HAP-1 (cell line): ENCODE measurements at regions not wholly inside any gene's neighbourhood (a gene's known extent, or its start where the extent isn't known, plus 50 kb on each side); places are given as distances from the start of the nearest gene placed in this dataset.
"Not testable (repeated sequence)": the region's sequence is repeated elsewhere in the genome, so short reads cannot be mapped to it uniquely, and the experiment has no call there.

Experiments used
- DNase-seq, 2 experiments: peaks; one replicate each; pipeline ENCODE4 v3.0.0-alpha.2; 2016 to 2020; ENCODE audit warnings: low spot score in 2 of 2
- H3K27me3 ChIP-seq: fragments of 250-450 bp; sonication (Bioruptor Pico); 2 replicates; pipeline ENCODE4 v1.5.1; 2020; ENCODE audit warnings: low read depth, mild to moderate bottlenecking, moderate library complexity
- H3K36me3 ChIP-seq: fragments of 250-450 bp; sonication (Bioruptor Pico); replicated peaks from 2 replicates; pipeline ENCODE4 v1.5.1; 2020; ENCODE audit warnings: mild to moderate bottlenecking
- H3K4me1 ChIP-seq: fragments of 250-450 bp; sonication (Bioruptor Pico); 2 replicates; pipeline ENCODE4 v1.5.1; 2020; ENCODE audit warnings: mild to moderate bottlenecking
- H3K4me3 ChIP-seq: fragments of 250-450 bp; sonication (Bioruptor Pico); 2 replicates; pipeline ENCODE4 v1.5.1; 2020; ENCODE audit warnings: mild to moderate bottlenecking, moderate library complexity
- H3K9me3 ChIP-seq: fragments of 250-450 bp; sonication (Bioruptor Pico); 2 replicates; pipeline ENCODE4 v1.5.1; 2020; ENCODE audit warnings: mild to moderate bottlenecking, moderate library complexity
- in situ Hi-C: fragments of 300-500 bp; cut with MboI; formaldehyde crosslinking; loops from 3 replicates; pipeline ENCODE4 v1.14.3; 2020; ENCODE audit warnings: low sequenced_read_pairs, inconsistent platforms, mixed read lengths

- no peak overlapping the region for H3K4me3 ChIP-seq
- H3K4me1 ChIP-seq = peaks cover 1% of the 10 kb centered on the region; the same call in 1 of the 2 replicates
- peaks cover 41% of the 10 kb centered on the region for H3K27me3 ChIP-seq
- no peaks in the 10 kb centered on the region for H3K9me3 ChIP-seq
- in situ Hi-C loops = no loop called here
- H3K36me3 ChIP-seq = no peaks in the 10 kb centered on the region
- DNase-seq = no peak
Observed at GRCh38 chr2:204150721-204151120, 214.2 kb downstream of the ICOS start.

GRCh38 chr2:204152616-204153015, 216.1 kb downstream of the ICOS start:
- in situ Hi-C loops = no loop called here
- DNase-seq = no peak
- Histone ChIP-seq H3K4me3 (no peak overlapping the region), H3K9me3 (no peaks in the 10 kb centered on the region), H3K36me3 (no peaks in the 10 kb centered on the region), H3K27me3 (peaks cover 31% of the 10 kb centered on the region), H3K4me1 (no peaks in the 10 kb centered on the region)

DNA sequence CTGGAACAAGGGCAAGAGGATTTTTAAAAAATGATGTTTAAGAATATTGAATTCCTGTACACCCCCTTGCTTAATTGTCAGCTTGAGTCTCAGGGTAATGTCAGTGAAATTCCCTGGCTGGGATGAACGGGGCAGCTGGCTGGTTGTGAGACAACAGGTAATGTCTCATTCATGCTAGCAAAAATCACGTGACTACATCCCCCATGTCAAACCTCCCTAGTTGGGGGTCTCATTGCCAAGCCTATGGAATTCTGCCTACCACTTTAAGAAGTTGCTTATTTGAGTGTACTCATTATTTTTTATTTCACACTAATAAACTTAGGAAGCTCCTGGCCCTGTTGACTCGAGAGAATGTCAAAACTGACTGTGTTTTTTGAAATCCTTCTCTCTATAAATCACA, 218.3 kb downstream of the ICOS start:
- no peak overlapping the region for H3K4me3 ChIP-seq
- no peaks in the 10 kb centered on the region for H3K9me3 ChIP-seq
- in situ Hi-C loops = no loop called here
- peaks cover 18% of the 10 kb centered on the region for H3K27me3 ChIP-seq
- H3K36me3 ChIP-seq = no peaks in the 10 kb centered on the region
- no peak for DNase-seq
- no peaks in the 10 kb centered on the region for H3K4me1 ChIP-seq

GRCh38 chr2:204156456-204156855, 219.9 kb downstream of the ICOS start:
- no peaks in the 10 kb centered on the region for H3K9me3 ChIP-seq
- H3K36me3 ChIP-seq = no peaks in the 10 kb centered on the region
- in situ Hi-C loops = no loop called here
- peaks cover 2% of the 10 kb centered on the region; the same call in 1 of the 2 replicates for H3K4me1 ChIP-seq
- DNase-seq = no peak
- peaks cover 11% of the 10 kb centered on the region for H3K27me3 ChIP-seq
- H3K4me3 ChIP-seq = no peak overlapping the region

GRCh38 chr2:204157684-204158083, 221.1 kb downstream of the ICOS start:
- Histone ChIP-seq H3K36me3 (no peaks in the 10 kb centered on the region), H3K4me1 (peaks cover 5% of the 10 kb centered on the region; the same call in 1 of the 2 replicates), H3K27me3 (peaks cover 4% of the 10 kb centered on the region), H3K9me3 (no peaks in the 10 kb centered on the region), H3K4me3 (no peak overlapping the region)
- no peak for DNase-seq
- in situ Hi-C loops = no loop called here

DNA sequence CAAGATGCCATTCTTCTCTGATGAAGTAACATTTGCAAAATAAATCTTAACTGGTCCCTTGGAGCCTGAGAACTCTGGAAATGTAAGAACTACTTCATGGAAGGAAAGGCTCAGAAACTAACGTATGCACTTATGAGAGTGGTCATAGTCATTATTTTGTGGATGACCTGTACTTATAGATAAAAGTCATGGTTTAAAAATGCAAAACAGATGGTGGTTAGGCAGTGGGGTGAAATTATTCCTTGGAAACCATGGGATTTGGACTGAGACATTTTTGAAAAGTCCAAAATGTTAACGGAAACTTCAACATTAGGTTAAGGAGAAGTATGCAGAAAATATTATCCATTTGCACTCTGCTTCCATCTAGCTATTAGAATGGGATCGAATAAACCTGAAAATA, 223.0 kb downstream of the ICOS start:
- Histone ChIP-seq H3K4me1 (peaks cover 5% of the 10 kb centered on the region; the same call in 1 of the 2 replicates), H3K9me3 (no peaks in the 10 kb centered on the region), H3K27me3 (no peaks in the 10 kb centered on the region), H3K36me3 (no peaks in the 10 kb centered on the region), H3K4me3 (no peak overlapping the region)
- in situ Hi-C loops = no loop called here
- DNase-seq = no peak

GRCh38 chr2:204160989-204161388, 224.4 kb downstream of the ICOS start:
- DNase-seq = peak; percentile 39 to 94
- no peaks in the 10 kb centered on the region for H3K36me3 ChIP-seq
- H3K4me3 ChIP-seq = no peak overlapping the region
- no peaks in the 10 kb centered on the region for H3K27me3 ChIP-seq
- H3K9me3 ChIP-seq = no peaks in the 10 kb centered on the region
- in situ Hi-C loops = no loop called here
- H3K4me1 ChIP-seq = peaks cover 5% of the 10 kb centered on the region; the same call in 1 of the 2 replicates

DNA sequence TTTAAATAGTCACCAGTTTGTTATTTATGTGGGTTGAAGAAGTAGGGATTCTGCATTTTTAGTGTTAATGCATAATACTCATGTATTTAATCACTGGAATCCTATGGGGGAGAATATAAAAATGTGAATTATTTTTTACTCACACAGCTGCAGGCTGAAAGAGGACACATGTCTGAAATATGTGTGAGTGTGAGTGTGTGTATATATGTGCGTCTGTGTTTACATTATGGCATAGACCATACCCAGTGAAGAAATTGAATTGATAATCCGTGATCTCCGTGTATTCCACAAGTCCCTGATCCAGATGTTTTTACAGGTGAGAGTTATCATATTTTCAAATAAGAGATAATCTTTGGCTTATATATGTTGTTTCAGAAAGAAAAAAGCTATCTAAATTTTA, 225.3 kb downstream of the ICOS start:
- DNase-seq = no peak
- Histone ChIP-seq H3K36me3 (no peaks in the 10 kb centered on the region), H3K4me1 (peaks cover 5% of the 10 kb centered on the region; the same call in 1 of the 2 replicates), H3K4me3 (no peak overlapping the region), H3K27me3 (no peaks in the 10 kb centered on the region), H3K9me3 (no peaks in the 10 kb centered on the region)
- in situ Hi-C loops = no loop called here

DNA sequence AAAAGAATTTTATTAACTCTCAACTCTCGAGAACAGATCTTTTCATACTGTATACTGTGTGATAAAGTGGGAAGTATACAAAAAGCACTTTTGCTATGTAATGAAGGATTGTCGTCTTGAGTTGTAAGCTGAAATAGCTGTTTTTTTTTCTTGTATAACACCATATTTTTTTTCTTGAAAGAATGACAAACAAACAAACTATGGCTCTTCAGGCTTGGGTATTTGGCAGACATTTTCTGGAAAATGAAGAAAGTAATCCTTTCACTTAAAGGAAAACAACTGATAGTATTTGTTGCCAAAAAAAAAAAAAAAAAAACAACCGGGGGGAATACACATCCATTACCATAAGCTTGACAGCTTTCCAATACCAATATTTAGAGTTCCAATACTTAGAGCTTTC, 230.4 kb downstream of the ICOS start:
- H3K9me3 ChIP-seq = no peaks in the 10 kb centered on the region
- peaks cover 24% of the 10 kb centered on the region for H3K4me1 ChIP-seq
- in situ Hi-C loops = no loop called here
- DNase-seq = no peak
- no peaks in the 10 kb centered on the region for H3K27me3 ChIP-seq
- no peaks in the 10 kb centered on the region for H3K36me3 ChIP-seq
- H3K4me3 ChIP-seq = no peak overlapping the region

DNA sequence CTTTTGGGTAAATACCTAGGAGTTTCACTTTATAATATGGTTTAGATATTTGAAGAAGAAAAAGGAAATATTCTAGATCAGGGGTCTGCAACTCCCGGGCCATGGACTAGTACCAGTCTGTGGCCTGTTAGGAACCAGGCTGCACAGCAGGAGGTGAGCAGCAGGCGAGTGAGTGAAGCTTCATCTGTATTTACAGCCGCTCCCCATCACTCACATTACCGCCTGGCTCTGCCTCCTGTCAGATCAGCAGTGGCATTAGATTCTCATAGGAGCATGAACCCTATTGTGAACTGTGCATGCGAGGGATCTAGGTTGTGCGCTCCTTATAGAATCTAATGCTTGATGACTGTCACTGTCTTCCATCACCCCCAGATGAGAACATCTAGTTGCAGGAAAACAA, 231.1 kb downstream of the ICOS start:
- H3K36me3 ChIP-seq, H3K9me3 ChIP-seq, H3K27me3 ChIP-seq, in situ Hi-C loops, H3K4me3 ChIP-seq, DNase-seq: not testable (repeated sequence)
- H3K4me1 ChIP-seq = peaks cover 29% of the 10 kb centered on the region

DNA sequence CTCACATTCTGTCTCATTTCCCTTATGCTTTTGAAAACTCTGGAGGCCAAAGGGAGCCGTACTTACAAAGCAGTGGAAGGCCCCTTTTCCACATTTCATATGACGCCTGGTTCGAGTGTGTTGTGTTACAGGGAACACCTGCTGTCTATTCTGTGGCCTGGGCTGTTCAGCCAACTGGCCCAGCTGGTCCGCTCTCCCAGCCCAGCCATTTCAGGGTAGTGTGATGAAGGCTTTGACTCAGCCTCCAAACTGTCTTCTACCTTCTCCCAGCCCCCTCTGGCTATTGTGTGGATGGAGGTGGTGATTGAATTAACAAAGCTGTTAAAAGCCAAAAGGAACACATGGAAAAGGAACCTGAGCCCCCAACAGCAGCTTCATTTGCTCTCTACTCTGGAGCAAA, 233.8 kb downstream of the ICOS start:
- no peaks in the 10 kb centered on the region for H3K9me3 ChIP-seq
- H3K4me1 ChIP-seq = peaks cover 31% of the 10 kb centered on the region
- no peak overlapping the region for H3K4me3 ChIP-seq
- no peaks in the 10 kb centered on the region for H3K36me3 ChIP-seq
- DNase-seq = peak; percentile 15 to 31
- H3K27me3 ChIP-seq = no peaks in the 10 kb centered on the region; the same call in 1 of the 2 replicates
- in situ Hi-C loops = no loop called here

GRCh38 chr2:204171432-204172144, 235.0 kb downstream of the ICOS start:
- Histone ChIP-seq H3K4me1 (peaks cover 31% of the 10 kb centered on the region), H3K36me3 (no peaks in the 10 kb centered on the region), H3K27me3 (peaks cover 5% of the 10 kb centered on the region), H3K9me3 (no peaks in the 10 kb centered on the region), H3K4me3 (no peak overlapping the region)
- DNase-seq = peak; percentile 76 to 95
- in situ Hi-C loops = no loop called here

DNA sequence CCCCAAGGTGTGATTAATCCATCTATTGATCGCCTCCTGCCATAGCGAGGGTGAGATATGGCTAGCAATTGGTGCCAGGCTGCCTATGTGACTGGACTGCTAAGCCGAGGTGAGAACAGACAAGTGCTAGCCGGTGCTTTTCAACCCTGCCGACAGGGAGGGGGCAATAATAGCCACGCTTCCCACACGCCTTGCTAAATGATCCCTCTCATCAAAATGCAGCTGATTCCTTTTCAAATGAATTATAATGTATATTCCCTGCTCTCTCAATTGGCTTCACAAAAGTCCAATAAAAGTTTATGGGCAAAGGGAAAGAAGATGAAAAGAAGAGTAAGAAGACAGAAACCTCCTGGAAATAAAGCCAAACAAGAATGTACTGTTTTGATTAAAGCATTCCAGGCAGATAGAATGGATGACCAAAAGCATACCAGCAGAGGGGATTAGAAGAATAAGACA, 235.6 kb downstream of the ICOS start:
- no peaks in the 10 kb centered on the region for H3K9me3 ChIP-seq
- DNase-seq = peak; percentile 84 to 97
- peaks cover 31% of the 10 kb centered on the region for H3K4me1 ChIP-seq
- no peaks in the 10 kb centered on the region for H3K36me3 ChIP-seq
- peaks cover 5% of the 10 kb centered on the region for H3K27me3 ChIP-seq
- in situ Hi-C loops = no loop called here
- H3K4me3 ChIP-seq = no peak overlapping the region

DNA sequence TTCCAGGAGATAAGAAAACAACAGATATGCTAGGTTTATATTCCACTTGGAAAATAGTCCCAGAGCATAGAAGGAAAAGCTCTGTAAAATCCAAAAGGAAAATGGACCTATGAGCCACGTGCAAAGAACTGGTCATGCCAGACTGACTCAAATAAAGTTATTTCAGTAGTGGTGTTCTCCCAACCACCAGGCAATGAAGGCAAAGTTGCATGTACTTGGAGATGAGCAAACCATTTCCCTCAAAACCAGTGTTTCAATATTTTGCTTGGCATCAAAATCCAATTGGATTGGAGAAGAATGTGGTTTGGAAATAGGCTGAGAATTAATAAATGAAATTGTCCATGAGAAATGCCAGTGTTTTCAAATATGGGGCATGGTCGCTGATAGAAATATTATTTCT, 237.5 kb downstream of the ICOS start:
- Histone ChIP-seq H3K27me3 (peaks cover 16% of the 10 kb centered on the region), H3K36me3 (no peaks in the 10 kb centered on the region), H3K4me1 (peaks cover 31% of the 10 kb centered on the region), H3K9me3 (no peaks in the 10 kb centered on the region), H3K4me3 (no peak overlapping the region)
- in situ Hi-C loops = no loop called here
- DNase-seq = no peak
